Activated CD4-positive, alpha-beta T cell treated with anti-CD3 and anti-CD28 coated beads, Interleukin-2, amount 10 ng/mL, durations not matched to agents 24 days and 14 days (primary cell): ENCODE measurements at regions not wholly inside any gene's neighbourhood (a gene's known extent, or its start where the extent isn't known, plus 50 kb on each side); places are given as distances from the start of the nearest gene placed in this dataset.
"Not testable (repeated sequence)": the region's sequence is repeated elsewhere in the genome, so short reads cannot be mapped to it uniquely, and the experiment has no call there.

ENCODE experiments used
- DNase-seq: peaks from one replicate; pipeline ENCODE4 v3.0.0; 2022
- H3K27ac Mint-ChIP-seq: one replicate; pipeline ENCODE4 v1.8.0; 2022; ENCODE audit warnings: mild to moderate bottlenecking, mixed read lengths
- H3K27me3 Mint-ChIP-seq: one replicate; pipeline ENCODE4 v1.8.0; 2022; ENCODE audit warnings: mixed read lengths
- H3K36me3 Mint-ChIP-seq: one replicate; pipeline ENCODE4 v1.8.0; 2022; ENCODE audit warnings: low read depth, mild to moderate bottlenecking, mixed read lengths
- H3K4me1 Mint-ChIP-seq: one replicate; pipeline ENCODE4 v1.8.0; 2021; ENCODE audit warnings: mixed read lengths
- H3K4me3 Mint-ChIP-seq: one replicate; pipeline ENCODE4 v1.8.0; 2022; ENCODE audit warnings: mild to moderate bottlenecking, moderate library complexity, mixed read lengths
- H3K9me3 Mint-ChIP-seq: one replicate; pipeline ENCODE4 v1.8.0; 2021; ENCODE audit warnings: mixed read lengths
- intact Hi-C: fragments of 100-400 bp; cut with micrococcal nuclease; formaldehyde crosslinking; loops from one replicate; pipeline ENCODE4 v1.15.1; 2023

- Mint-ChIP-seq H3K4me3 (no peak overlapping the region), H3K36me3 (no peaks in the 10 kb centered on the region), H3K9me3 (no peaks in the 10 kb centered on the region), H3K27me3 (peaks cover 3% of the 10 kb centered on the region), H3K27ac (no peak overlapping the region), H3K4me1 (peaks cover 4% of the 10 kb centered on the region)
- DNase-seq, result no peak
- intact Hi-C loops, result no loop called here
Observed at GRCh38 chr2:201568217-201568820, 75.0 kb downstream of the TMEM237 start.

DNA sequence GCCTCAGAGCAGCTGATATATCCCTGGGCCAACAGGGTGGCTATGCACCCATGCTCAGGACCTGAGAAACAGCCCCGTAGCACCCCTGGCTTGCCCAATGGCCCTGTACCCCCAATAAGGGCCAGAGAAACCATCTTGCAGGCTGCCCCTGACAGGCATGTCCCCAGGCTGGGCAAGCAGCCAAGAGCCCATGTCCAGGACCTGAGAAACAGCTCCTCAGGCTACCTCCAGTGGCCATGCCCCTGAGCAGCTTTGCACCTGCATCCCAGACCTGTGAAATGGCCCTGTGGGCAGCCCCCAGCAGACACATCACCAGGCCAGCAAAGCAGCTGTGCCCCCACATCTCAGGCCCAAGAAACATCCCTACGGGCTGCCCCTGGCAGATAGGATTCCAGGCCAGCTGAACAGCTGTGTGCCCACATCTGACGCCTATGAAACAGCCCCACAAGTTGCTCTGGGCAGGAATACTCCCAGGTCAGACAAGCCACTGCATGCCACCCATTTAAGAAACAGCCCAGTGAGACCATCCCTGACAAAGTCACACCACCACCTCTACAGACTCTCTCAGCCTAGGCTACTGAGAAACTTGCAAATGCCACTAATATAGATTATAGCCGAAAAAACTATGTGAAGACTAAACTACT, 84.1 kb downstream of the TMEM237 start:
- no peaks in the 10 kb centered on the region for H3K36me3 Mint-ChIP-seq
- intact Hi-C loops, result no loop called here
- no peak overlapping the region for H3K4me3 Mint-ChIP-seq
- DNase-seq, result no peak
- no peaks in the 10 kb centered on the region for H3K27me3 Mint-ChIP-seq
- no peaks in the 10 kb centered on the region for H3K9me3 Mint-ChIP-seq
- H3K27ac Mint-ChIP-seq, result no peak overlapping the region
- H3K4me1 Mint-ChIP-seq, result no peaks in the 10 kb centered on the region

GRCh38 chr2:201558665-201559064, 84.6 kb downstream of the TMEM237 start:
- no peak for DNase-seq
- Mint-ChIP-seq H3K36me3 (no peaks in the 10 kb centered on the region), H3K9me3 (no peaks in the 10 kb centered on the region), H3K4me1 (no peaks in the 10 kb centered on the region), H3K27me3 (no peaks in the 10 kb centered on the region), H3K27ac (no peak overlapping the region), H3K4me3 (no peak overlapping the region)
- intact Hi-C loops, result no loop called here

DNA sequence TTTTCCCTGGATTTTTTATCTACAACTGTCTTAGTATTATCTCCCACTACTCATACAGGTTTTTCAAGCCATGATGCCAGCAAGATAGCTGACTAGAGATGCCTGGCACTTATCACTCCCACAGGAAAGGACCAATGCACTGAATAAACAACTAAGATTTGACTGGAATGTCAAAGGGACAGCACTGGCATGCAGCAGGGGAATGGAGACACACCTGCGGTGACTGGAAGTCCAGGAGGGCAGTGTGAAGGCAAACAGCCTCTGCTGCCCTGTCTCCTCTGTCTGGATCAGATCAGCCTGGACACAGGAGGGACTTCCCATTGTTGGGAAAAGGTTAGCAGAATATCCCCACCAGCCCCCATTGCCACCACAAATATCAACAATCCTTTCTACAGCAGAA, 85.1 kb downstream of the TMEM237 start:
- Mint-ChIP-seq H3K4me3 (no peak overlapping the region), H3K27ac (no peak overlapping the region), H3K36me3 (no peaks in the 10 kb centered on the region), H3K27me3 (no peaks in the 10 kb centered on the region), H3K9me3 (no peaks in the 10 kb centered on the region), H3K4me1 (no peaks in the 10 kb centered on the region)
- intact Hi-C loops, result no loop called here
- no peak for DNase-seq

- Mint-ChIP-seq H3K4me3 (no peak overlapping the region), H3K4me1 (no peaks in the 10 kb centered on the region), H3K9me3 (no peaks in the 10 kb centered on the region), H3K36me3 (no peaks in the 10 kb centered on the region), H3K27me3 (no peaks in the 10 kb centered on the region), H3K27ac (no peak overlapping the region)
- intact Hi-C loops, result loop anchor here (1.0 kb wide), 1 partner anchor 48 kb away; no protein-coding TSS in a partner anchor
- no peak for DNase-seq
Observed at GRCh38 chr2:201551901-201552300, 91.4 kb downstream of the TMEM237 start.

GRCh38 chr2:201546576-201546975, 95.0 kb downstream of the STRADB start:
- Mint-ChIP-seq H3K4me3 (no peak overlapping the region), H3K27ac (no peak overlapping the region), H3K9me3 (peaks cover 18% of the 10 kb centered on the region), H3K27me3 (peaks cover 2% of the 10 kb centered on the region), H3K36me3 (no peaks in the 10 kb centered on the region), H3K4me1 (no peaks in the 10 kb centered on the region)
- DNase-seq, result no peak
- intact Hi-C loops, result loop anchor here (5.0 kb wide), 1 partner anchor 134 kb away; no protein-coding TSS in a partner anchor

- Mint-ChIP-seq H3K36me3 (no peaks in the 10 kb centered on the region), H3K4me1 (no peaks in the 10 kb centered on the region), H3K4me3 (no peak overlapping the region), H3K27me3 (peaks cover 7% of the 10 kb centered on the region), H3K9me3 (peaks cover 29% of the 10 kb centered on the region), H3K27ac (no peak overlapping the region)
- DNase-seq, result no peak
- intact Hi-C loops, result no loop called here
Observed at GRCh38 chr2:201542291-201542690, 90.8 kb downstream of the STRADB start.

DNA sequence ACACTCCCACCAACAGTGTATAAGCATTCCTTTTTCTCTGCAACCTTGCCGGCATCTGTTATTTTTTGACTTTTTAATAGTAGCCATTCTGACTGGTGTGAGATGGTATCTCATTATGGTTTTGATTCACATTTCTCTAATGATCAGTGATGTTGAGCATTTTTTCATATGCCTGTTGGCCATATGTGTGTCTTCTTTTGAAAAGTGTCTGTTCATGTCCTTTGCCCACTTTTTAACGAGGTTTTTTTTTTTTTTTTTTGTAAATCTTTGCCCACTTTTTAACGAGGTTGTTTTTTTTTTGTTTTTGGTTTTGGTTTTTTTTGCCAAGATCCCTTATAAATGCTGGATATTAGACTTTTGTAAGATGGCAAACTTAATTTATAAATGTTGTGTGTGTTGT, 87.7 kb downstream of the STRADB start:
- H3K27ac Mint-ChIP-seq, H3K36me3 Mint-ChIP-seq, H3K27me3 Mint-ChIP-seq, H3K4me3 Mint-ChIP-seq, DNase-seq, H3K4me1 Mint-ChIP-seq, intact Hi-C loops: not testable (repeated sequence)
- peaks cover 22% of the 10 kb centered on the region for H3K9me3 Mint-ChIP-seq

DNA sequence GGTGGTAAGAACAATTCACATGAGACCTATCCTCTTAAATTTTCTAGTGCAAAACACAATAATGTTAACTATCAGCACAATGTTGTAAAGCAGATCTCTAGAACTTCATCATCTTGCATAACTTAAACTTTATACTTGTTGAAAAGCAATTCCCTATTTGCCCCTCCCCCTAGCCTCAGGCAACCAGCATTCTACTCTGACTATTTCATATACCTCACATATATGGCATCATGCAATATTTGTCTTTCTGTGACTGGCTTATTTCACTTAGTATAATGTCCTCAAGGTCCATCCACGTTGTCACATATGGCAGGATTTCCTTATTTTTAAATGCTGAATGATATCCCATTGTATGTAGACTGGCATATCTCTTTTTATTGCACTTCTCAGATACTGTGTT, 86.5 kb downstream of the STRADB start:
- H3K27me3 Mint-ChIP-seq, result peaks cover 7% of the 10 kb centered on the region

DNA sequence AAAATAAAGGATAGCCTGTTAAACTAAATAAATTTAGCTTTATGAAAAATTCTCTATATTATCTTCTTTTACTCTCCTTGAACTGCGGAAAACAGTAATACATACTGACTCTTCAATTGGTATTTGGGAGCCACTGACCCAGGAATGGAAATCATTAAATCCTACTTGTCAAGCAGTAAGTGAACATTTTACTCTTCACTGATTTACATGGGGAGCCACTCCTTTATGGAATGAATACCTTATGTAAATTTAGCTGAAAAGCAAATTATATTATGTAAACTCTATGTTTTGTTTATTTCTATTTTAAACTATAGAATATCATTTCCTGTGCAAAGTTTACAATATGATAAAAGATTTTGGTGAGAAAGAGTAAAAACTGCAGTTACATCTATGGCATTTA, 85.2 kb downstream of the STRADB start:
- no peak for DNase-seq

More for the DNA sequence above, 86.5 kb downstream of the STRADB start:
- Mint-ChIP-seq H3K4me1 (no peaks in the 10 kb centered on the region), H3K9me3 (peaks cover 25% of the 10 kb centered on the region), H3K4me3 (no peak overlapping the region), H3K36me3 (no peaks in the 10 kb centered on the region), H3K27ac (no peak overlapping the region)
- DNase-seq, result no peak
- intact Hi-C loops, result no loop called here

DNA sequence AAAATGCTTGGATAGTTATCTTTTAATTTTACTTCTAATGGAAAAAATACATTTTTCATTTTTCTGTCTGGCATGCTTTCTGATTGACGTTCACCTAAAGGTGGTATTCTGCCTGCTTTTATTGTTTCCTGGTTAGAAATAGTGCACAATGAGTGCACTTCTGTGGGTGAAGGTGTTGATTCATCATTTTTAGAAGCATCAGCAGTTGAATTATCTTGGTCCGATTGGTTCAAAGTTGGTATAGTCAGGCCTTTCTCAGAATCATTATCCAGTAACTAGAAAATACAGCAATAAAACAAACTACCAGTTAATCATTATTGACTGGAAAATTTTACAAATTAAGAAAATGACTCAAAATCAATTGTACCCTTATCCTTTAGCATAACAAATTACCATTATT, 84.5 kb downstream of the STRADB start:
- H3K36me3 Mint-ChIP-seq, result no peaks in the 10 kb centered on the region
- no peak overlapping the region for H3K4me3 Mint-ChIP-seq
- H3K27me3 Mint-ChIP-seq, result peaks cover 5% of the 10 kb centered on the region
- intact Hi-C loops, result no loop called here
- H3K4me1 Mint-ChIP-seq, result peaks cover 3% of the 10 kb centered on the region
- H3K9me3 Mint-ChIP-seq, result peaks cover 29% of the 10 kb centered on the region
- DNase-seq, result no peak
- no peak overlapping the region for H3K27ac Mint-ChIP-seq

More for the DNA sequence above, 85.2 kb downstream of the STRADB start:
- H3K9me3 Mint-ChIP-seq, result peaks cover 23% of the 10 kb centered on the region
- H3K27me3 Mint-ChIP-seq, result peaks cover 5% of the 10 kb centered on the region
- H3K36me3 Mint-ChIP-seq, result no peaks in the 10 kb centered on the region
- no peak overlapping the region for H3K4me3 Mint-ChIP-seq
- H3K4me1 Mint-ChIP-seq, result peaks cover 3% of the 10 kb centered on the region
- no peak overlapping the region for H3K27ac Mint-ChIP-seq
- intact Hi-C loops, result no loop called here

DNA sequence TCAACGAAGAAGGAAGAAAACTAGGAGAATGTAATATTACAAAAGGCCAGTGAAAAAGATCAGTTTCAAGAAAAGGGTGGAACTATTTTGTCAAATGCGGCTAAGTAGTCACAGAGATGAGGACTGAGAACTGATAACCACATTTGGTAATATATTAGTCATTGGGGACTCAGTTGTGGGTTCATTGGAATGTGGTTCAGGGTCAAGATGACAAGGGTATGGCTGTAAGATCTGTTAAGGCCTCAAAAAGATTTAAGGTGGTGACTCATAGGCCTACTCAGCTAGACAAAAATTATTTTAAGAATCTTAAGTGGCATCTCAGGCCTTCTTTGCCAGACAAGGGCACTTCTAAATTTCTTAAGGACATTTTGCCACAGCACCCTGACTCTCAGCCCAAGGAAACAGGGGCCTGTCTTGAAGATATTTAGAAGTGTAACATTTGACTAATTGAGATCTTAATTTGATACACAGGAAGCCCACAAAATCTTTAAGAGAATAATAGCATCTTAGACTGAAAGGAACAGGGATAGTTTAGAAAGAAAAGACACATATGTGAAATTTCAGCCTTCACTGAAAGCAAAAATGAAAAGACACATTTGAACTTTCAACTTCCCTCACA, 81.3 kb downstream of the STRADB start:
- H3K36me3 Mint-ChIP-seq, result no peaks in the 10 kb centered on the region
- peaks cover 43% of the 10 kb centered on the region for H3K9me3 Mint-ChIP-seq
- no peak for DNase-seq
- intact Hi-C loops, result no loop called here
- H3K27ac Mint-ChIP-seq, result peak overlapping the region; percentile 80
- H3K27me3 Mint-ChIP-seq, result no peaks in the 10 kb centered on the region
- H3K4me3 Mint-ChIP-seq, result no peak overlapping the region
- peaks cover 3% of the 10 kb centered on the region for H3K4me1 Mint-ChIP-seq
